ENCODE measurements at regions not wholly inside any gene's neighbourhood (a gene's known extent, or its start where the extent isn't known, plus 50 kb on each side); places are given as distances from the start of the nearest gene placed in this dataset.
"Not testable (repeated sequence)": the region's sequence is repeated elsewhere in the genome, so short reads cannot be mapped to it uniquely, and the experiment has no call there.

DNA sequence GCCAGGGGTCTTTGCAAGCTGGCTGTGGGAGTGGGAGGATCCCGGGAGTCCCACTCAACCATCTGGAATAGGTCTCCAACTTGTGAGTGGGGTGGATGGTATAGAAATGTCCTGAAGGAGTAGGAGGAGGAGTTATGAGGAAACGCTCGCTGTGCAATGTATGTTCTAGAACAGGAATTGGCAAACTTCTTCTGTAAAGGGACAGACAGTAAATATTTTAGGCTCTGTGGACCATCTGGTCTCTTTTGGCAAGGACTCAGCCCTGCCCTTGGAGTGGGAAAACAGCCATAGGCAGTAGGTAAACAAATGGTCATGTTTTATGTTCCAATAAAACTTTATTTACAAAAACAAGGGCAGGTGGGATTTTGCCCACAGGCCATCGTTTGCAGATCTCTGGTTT, 149.2 kb downstream of the NPIPB5 start:
- no peak for DNase-seq

DNA sequence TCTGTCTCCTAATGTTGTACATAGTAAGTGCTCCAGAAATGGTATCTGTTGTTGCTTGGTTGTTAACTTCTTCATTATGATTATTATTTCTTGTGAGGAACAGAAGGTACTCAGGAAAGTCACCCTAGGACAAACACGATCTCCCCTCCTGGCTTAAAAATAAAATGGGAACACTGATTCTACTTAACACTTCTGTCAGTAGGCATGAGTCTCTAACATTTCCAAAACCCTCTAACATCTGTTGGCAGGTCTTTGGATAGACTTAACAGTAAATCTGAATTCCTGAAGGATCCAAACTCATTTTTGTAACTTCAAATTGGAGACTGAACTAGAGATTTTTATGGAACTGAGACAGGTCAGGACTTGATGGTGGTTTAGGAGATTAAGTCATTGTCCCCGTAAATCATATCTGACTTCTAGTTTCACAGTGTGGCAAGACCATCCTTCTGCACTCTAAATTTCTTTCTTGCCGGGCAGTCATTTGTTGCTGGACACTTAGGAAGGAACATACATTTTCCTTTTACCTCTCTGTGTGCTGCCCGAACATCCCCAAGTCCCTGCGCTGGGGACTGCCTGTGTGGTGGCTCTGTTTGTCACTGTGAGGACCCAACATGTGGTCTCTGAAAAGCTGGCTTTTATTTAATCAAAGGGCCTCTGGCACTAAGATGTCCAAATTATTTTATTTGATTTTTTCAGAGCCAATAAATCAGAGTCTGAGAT, 149.9 kb downstream of the NPIPB5 start:
- DNase-seq, result no peak

DNA sequence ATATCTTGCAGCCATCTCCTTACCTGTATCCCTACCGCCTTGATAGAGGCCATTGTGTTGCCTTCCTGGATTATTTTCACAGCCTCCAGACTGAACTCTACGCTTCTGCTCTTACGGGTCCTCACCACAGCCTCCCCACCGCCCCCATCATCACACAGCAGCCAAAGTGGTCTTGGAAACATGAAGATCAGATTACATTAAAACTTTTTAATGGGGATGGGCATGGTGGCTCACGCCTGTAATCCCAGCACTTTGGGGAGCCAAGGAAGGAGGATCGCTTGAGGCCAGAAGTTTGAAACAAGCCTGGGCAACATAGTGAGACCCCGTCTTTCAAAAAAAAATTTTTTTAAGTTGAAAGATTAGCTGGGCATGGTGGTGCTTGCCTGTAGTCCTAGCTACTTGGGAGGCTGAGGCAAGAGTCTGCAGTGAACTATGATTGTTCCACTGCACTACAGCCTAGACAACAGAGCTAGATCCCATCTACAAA, 150.5 kb downstream of the NPIPB5 start:
- DNase-seq, result no peak

DNA sequence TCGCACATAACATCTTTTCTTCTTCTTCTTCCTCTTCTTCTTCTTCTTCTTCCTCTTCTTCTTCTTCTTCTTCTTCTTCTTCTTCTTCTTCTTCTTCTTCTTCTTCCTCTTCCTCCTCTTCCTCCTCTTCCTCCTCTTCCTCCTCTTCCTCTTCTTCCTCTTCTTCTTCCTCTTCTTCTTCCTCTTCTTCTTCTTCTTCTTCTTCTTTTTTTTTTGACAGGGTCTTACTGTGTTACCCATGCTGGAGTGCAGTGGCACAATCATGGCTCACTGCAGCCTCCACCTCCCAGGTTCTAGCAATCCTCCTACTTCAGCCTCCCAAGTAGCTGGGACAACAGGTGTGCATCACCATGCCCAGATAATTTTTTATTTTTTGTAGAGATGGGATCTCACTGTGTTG, 151.0 kb upstream of the HS3ST2 start:
- not testable (repeated sequence) for DNase-seq

DNA sequence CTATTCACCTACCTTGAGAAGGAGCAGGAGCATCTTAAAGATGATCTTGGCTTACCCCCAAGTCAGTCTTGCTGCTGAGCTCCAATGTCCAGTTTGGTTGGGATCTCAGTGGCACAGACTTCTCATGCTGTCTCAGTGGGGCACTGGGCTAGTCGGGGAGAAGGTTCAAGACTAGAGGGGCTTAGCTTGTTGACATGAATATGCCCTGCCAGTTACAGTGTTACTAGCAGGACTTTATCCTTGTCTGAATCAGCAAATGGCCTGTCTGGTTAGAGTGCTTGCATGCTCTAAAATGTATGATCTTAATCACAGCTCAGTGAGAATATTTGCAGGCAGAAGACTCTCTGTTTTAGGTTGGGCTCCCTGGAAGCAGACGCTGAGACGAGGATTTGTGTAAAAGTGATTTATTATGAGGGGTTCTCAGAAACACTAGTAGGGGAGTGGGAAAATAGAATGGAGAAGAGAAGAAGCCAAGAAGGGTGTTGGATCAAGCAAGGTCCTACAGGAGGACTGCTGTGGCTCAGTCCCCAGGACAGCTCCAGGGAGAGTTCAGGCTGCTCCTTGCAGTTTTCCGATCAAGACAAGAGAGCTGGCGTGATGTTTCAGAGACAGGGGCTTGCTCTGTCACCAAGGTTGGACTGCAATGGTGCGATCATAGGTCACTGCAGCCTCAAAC, 150.4 kb upstream of the HS3ST2 start:
- no peak for DNase-seq

DNA sequence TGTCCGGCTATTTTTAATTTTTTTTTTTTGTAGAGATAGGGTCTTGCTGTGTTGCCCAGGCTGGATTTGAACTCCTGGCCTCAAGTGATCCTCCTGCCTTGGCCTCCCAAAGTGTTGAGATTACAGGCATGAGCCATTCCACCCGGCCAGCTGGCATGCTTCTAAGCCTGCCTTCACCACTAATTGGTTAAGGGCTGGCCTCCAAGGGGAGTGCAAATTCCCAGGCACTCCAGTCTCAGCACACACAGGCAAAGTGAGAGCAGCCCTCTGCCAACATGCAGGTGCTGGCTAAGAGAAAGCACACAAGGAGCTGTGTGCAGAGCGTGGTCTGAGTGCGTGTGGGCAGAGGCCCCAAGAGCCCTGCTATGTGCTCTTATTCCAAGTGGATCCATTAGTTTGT, 149.8 kb upstream of the HS3ST2 start:
- no peak for DNase-seq

DNA sequence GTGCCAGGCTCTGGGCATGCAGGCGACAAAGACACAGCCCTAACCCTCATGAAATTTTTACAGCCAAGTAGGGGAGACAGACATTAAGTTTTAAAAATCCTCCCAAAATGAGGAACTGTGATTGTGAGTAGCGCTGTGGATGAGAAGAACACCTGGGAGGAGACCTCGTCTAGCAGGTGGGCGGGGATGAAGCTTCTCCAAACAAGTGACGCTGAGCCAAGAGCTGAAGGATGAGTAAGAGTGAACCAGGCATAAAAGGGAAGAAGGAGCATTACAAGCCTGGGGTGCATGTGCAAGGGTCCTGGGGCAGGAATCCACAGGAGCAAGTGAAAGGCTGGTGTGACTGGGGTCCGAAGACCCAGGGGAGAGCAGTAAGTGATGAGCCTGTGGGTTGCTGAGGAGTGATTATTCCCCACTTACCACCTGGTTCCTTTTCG, 149.4 kb upstream of the HS3ST2 start:
- DNase-seq, result no peak

DNA sequence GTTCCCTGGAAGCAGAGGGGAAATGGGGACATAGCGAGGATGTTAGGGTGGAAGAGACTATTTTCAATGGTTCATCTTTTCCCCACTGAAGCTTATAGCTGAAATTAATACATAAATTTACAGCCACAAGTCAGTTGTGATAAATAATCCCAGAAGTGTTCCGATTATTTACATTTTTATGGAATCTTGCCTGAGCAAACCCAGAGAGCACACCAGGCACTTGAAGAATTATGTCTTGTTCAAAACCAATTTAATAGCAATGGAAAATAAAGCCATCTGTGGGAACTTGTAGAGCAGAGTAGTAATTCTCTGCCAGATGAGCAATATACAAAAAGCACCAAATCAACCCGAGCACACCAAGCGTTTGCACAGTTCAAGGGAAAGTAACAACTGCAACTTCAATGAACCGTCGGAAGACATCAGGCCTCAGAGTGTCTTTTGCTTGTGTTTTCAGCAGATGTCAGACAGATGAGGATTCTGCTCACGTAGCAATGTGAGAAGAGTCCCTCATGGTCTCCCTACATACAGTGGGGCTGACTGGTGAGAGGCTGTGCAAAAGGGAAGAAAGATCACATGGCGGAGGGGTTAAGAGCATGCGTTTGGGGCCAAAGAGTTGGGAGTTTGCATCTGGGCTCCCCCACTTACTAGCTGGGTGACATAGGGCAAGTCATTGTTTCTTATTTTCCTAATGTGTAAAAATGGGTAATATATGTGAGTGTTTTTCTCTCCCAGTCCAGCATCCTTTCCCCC, 148.7 kb upstream of the HS3ST2 start:
- peak; percentile 96 for DNase-seq

DNA sequence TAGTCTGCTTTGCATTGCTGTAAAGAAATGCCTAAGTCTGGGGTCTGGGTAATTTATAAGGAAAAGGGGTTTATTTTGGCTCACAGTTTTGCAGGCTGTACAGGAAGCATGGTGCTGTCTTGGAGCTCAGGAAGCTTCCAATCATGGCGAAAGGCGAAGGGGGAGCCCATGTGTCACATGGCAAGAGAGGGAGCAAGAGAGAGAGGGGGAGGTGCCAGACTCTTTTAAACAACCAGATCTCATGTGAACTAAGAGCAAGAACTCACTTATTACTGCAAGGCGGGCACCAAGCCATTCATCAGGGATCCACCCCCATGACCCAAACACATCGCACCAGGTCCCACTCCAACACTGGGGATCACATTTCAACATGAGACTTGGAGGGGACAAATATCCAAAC, 148.2 kb upstream of the HS3ST2 start:
- no peak for DNase-seq

DNA sequence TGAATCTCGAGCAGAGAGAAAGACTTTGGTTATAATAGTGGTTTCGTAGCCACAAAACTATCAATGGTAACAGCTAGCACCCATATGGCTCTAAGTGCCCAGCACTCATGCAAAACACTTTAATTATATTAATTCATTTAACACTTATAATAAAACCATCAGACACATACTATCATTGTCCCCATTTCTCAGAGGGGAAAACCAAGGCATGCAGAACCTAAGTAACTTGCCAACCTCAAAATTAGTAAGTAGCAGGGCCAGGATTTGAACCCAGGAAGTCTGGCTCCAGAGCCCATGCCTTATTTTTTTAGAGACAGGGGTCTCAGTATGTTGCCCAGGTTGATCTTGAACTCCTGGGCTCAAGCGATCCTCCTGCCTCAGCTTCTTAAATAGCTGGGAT, 145.6 kb upstream of the HS3ST2 start:
- DNase-seq, result no peak

DNA sequence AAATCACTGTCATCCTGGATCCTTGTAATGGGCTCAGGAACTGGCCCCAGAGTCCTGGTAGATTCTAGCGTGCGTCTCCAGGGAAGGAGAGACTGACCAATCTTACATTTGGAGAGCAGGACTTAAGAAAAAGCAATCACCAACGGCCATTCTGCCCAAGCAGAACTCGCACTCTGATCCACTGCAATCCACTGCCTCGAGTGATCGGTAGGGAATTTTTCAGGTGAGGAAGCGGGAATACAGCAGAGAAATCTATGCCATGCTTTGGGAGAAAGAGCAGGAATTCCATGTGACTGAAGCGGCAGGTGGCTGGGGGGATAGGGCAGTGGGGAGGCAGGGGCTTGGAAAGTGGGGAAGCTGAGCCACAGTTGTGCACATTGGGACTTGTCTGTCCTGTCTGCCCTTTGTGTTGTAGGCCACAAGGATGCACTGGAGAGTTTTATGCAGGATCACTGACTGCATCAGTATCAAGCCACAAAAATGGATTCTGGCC, 143.9 kb upstream of the HS3ST2 start:
- DNase-seq, result no peak

DNA sequence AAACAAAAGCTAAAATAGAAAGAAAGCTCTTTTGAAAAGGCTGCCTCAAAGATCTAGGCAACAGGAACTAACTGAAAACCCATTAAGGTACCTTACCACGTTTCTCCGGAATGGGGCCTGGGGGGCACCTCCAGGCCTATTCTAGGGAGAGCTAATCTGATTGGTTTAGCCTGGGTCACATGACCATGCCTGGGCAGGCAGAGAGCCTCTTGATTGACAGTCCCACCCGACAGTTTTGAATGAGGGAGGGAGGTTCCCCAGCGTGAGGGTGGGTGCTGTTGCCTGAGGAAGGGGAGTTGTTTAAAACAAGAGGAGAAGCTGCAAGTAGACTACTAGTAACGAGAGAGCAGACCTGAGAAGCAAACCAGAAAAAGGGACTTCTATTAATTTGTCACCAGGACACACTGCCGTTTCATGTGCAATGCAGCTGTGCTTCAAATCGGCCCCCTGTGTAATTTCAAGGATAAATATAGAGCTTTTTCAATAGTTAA, 143.4 kb upstream of the HS3ST2 start:
- peak; percentile 62 for DNase-seq

DNA sequence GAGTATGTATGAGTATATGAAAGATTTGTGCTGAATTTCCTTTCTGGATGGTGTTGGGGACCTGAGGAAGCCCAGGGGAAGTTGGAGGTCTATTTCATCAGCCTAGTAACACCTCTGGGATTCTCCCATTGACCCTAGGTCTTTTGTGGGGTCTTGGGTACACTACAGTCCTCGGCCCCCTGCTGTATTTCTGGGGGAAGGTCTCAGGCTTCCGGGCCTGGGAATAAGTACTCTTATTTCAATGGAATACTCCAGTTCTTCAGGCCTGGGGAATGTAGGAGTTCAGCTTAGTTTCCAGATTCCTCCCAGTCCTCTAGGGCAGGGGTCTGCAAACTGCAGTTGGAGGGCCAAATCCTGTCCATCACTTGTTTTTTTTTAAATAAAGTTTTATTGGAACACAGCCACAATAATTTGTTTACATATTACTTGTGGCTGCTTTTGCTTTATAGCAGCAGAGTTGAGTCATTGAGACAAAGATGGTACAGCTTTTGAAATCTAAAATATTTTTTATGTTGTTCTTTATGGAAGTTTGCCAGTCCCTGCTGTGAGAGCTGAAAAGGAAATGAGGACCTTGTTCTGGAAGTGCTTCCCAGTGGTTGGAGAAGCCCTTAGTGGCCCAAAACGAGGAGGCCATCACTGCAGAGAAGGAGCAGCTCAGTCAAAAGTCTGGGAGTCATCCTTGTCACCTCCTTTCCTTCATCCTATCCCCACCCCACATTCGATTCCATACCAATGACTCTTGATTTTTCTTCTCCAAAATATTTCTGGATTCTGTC, 142.5 kb upstream of the HS3ST2 start:
- DNase-seq, result no peak

DNA sequence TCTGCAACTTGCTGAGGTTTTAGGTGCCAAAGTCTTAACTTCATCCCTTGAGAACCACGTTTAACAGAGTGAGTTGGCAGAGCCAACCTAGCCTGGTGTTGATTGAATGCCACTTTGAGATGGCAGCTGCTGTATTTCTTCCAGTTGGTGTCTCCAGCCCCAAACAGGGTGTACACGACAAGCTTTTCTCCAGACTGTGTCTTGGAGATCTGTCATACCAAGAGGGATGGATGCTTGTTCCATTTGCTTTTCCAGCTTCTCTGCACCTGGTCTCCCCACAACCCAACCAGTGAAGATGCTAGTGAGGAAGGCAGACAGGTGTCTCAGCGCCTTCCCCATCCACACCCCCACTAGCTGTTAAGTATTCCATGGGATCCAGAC, 141.1 kb upstream of the HS3ST2 start:
- DNase-seq, result no peak

DNA sequence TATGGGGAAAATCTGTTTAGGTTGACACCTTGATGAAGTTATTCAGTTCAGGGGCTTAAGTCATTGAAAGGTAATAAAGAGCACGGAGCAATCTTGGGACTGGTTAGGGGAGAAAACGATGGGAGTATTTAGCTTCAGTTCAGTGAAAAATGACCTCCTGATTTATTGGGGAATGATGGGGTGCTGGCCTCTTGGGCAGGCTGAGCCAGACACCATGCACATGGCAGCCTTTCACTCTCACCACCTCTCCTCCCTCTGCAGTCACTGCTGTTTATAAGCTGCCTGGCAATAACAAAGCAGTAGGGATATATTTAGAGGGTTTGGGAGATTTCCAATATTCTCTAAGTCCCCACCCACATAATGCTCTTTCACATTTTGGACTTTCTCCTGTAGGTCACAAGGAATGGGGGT, 140.5 kb upstream of the HS3ST2 start:
- no peak for DNase-seq

DNA sequence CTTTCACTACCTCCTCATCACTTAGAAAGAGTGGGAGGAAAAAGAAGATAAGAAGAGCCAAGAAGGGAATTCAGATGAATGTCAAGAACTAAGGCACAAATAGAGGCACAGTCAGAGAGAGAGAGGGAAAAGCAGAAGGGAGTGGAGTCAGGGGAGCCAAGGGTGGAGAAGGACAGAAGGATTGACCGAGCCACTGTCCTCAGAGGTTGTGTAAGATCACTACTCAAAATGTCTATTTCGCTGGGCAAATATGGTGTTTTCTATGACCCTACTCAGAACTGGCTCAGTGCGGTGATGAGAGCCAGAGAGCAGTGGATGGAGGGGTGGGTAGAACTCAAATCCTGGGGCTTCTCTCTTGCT, 139.2 kb upstream of the HS3ST2 start:
- no peak for DNase-seq

DNA sequence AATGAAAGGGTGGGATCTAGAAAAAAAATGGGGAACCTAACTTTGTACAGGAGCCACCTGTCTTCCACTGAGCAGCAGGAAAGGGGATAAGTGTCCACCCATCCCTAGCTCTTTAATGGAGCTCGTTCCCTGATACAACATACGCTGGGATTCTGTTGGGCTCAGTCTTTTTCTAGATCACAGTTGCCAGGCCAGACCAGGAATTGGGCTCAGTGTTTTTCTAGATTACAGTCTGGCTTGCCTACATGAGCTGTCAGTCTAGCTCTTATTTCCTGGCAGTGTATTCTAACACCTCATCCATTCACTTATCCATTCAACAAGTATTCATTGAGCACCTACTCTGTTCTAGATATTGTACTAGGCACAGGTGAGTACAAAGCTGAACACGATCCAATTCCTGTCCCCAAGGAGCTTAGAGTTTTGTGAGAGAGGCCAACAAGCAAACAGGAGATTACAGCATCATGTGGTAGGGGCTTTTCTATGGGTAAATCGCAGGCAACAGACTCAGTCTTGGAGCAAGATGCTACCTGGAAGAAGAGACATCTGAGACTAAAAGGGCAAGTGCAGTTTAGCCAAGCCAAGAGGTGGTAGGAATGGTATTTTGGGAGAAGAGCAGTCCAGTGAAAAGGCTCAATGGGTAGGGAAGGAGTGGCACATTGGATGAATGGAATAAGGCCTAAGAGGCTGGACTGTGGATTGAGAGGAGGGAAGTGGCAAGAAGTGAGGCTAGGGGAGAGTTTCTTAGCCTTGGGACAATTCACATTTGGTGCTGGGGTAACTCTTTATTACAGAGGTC, 138.0 kb upstream of the HS3ST2 start:
- DNase-seq, result no peak

DNA sequence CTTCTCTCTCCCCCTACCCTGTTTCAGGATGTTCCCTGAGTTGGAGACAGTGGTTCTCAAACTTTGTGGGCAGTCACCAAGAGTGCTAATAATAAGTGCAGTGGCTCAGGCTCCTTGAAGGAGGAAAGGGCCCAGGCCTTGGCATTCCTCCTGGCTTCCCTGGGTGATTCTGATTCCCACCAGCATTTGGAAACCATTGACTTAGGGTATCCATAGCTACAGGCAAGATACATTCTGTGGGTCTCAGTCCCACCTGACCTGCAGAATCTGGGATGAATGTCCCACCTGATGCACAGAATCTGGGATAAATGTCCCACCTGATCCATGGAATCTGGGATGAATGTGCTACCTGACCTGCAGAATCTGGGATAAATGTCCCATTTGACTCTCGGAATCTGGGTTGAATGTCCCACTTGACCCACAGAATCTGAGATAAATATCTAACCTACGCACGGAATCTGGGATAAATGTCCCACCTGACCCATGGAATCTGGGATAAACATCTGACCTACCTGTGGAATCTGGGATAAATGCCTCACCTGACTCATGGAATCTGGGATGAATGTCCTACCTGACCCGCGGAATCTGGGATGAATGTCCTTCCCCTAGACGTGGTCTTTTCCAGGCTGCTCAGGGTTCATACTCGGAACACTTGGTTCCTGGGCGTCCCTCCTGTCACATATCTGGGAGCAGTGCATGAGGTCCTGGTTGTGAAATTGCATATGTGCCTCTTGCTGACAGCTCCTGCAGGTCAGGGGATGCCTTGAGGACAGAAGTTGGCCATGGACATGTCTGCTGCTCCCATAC, 136.7 kb upstream of the HS3ST2 start:
- no peak for DNase-seq

DNA sequence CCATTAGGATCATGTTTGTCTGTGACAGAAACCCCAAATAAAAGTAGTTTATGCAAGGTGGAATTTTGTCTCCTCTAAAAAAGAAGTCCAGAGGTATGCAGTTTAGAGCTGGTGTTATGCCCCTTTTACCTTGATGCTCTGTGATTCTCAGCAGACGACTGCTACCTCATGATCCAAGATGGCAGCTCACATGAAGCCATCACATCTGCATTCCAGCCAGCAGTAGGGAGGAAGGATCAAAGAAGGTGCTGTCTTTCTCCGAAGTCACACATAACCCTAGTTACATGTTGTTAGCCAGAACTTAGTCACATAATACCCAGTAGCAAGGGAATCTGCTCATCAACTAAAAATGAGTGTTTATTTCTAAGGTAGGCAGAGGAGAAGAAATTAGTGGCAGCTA, 135.7 kb upstream of the HS3ST2 start:
- no peak for DNase-seq

DNA sequence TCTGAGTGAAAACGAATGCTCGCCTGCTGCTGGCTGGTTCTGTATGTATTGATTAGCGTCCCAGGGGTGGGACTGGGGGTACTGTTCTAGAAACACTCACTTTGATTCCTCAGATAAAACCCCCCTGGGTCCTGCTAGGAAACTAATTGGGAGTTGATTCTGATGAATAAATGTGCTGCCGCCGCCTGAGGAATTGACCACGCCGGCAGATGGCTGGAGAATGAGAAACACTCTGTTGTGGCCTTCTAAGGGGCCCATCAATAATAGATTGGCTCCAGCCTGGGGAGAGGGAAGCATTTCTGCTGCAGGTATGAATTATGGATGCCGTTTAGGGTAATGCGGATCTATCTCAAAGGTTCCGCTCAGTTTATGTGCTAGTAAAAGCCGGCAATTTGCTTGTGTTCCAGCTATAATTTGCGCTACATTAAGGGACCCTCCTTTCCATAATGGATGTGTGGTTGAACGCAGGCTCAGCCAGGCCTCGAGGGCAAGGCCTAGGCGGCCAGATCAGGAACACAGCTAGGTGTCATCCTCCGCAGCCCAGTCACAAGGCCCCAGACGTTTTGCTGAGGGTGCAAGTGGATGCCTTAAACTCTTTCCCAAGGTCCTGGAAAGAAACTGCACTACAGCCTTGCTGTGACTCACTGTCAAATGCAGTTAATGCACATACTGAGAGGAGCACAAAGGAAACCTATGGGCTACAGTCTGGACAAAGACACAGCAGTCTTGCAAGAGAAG, 132.2 kb upstream of the HS3ST2 start:
- DNase-seq, result no peak
